ENCODE measurements at regions not wholly inside any gene's neighbourhood (a gene's known extent, or its start where the extent isn't known, plus 50 kb on each side); places are given as distances from the start of the nearest gene placed in this dataset.
A peak's percentile ranks its signal among the peaks of the same experiment; 100 is the strongest.

GRCh38 chr5:115389034-115389798, 92.8 kb upstream of the CCDC112 start:
- TF ChIP-seq CTCF (IDR thresholded peaks at IDR 0.05; ENCODE audit: insufficient read depth, low read length) = no peak
- peak; percentile 66 for DNase-seq (ENCODE audit: low read depth)
- no peak overlapping the region for H3K4me3 ChIP-seq (ENCODE audit: low read depth, low read length)

GRCh38 chr5:115388240-115388639, 91.8 kb upstream of the CCDC112 start:
- no peak for DNase-seq (ENCODE audit: low read depth)
- H3K4me3 ChIP-seq (ENCODE audit: low read depth, low read length) = no peak overlapping the region
- no peak for TF ChIP-seq CTCF (IDR thresholded peaks at IDR 0.05; ENCODE audit: insufficient read depth, low read length)

- no peak overlapping the region for H3K4me3 ChIP-seq (ENCODE audit: low read depth, low read length)
- TF ChIP-seq CTCF (IDR thresholded peaks at IDR 0.05; ENCODE audit: insufficient read depth, low read length) = no peak
- DNase-seq (ENCODE audit: low read depth) = no peak
Observed at GRCh38 chr5:115387816-115388215, 91.4 kb upstream of the CCDC112 start.

- H3K4me3 ChIP-seq (ENCODE audit: low read depth, low read length) = no peak overlapping the region
- DNase-seq (ENCODE audit: low read depth) = no peak
- TF ChIP-seq CTCF (IDR thresholded peaks at IDR 0.05; ENCODE audit: insufficient read depth, low read length) = no peak
Observed at GRCh38 chr5:115386657-115387056, 90.2 kb upstream of the CCDC112 start.

- TF ChIP-seq CTCF (IDR thresholded peaks at IDR 0.05; ENCODE audit: insufficient read depth, low read length) = no peak
- no peak overlapping the region for H3K4me3 ChIP-seq (ENCODE audit: low read depth, low read length)
- DNase-seq (ENCODE audit: low read depth) = no peak
Observed at GRCh38 chr5:115384587-115385375, 88.3 kb upstream of the CCDC112 start.

GRCh38 chr5:115382989-115383388, 86.5 kb upstream of the CCDC112 start:
- no peak for DNase-seq (ENCODE audit: low read depth)
- H3K4me3 ChIP-seq (ENCODE audit: low read depth, low read length) = no peak overlapping the region
- TF ChIP-seq CTCF (IDR thresholded peaks at IDR 0.05; ENCODE audit: insufficient read depth, low read length) = no peak

Measured in fibroblast of the aortic adventitia (primary cell).